MG63 (cell line): ENCODE measurements at regions not wholly inside any gene's neighbourhood (a gene's known extent, or its start where the extent isn't known, plus 50 kb on each side); places are given as distances from the start of the nearest gene placed in this dataset.
"Not testable (repeated sequence)": the region's sequence is repeated elsewhere in the genome, so short reads cannot be mapped to it uniquely, and the experiment has no call there.

ENCODE experiments used
- DNase-seq: peaks from one replicate; pipeline ENCODE4 v3.0.0-alpha.2; 2020
- H3K27me3 ChIP-seq: fragments of 250-450 bp; sonication (Bioruptor Pico); 2 replicates; pipeline ENCODE4 v1.5.1; 2020; ENCODE audit warnings: mild to moderate bottlenecking, moderate library complexity
- H3K36me3 ChIP-seq: fragments of 250-450 bp; sonication (Bioruptor Pico); 2 replicates; pipeline ENCODE4 v1.5.1; 2020; ENCODE audit warnings: mild to moderate bottlenecking, moderate library complexity
- H3K4me3 ChIP-seq: fragments of 250-450 bp; sonication (Bioruptor Pico); 2 replicates; pipeline ENCODE4 v1.5.1; 2020; ENCODE audit warnings: mild to moderate bottlenecking, moderate library complexity
- H3K9me3 ChIP-seq: fragments of 250-450 bp; sonication (Bioruptor Pico); 2 replicates; pipeline ENCODE4 v1.5.1; 2020; ENCODE audit warnings: mild to moderate bottlenecking, moderate library complexity

- Histone ChIP-seq H3K36me3 (no peaks in the 10 kb centered on the region), H3K27me3 (no peaks in the 10 kb centered on the region), H3K9me3 (no peaks in the 10 kb centered on the region), H3K4me3 (no peak overlapping the region)
- no peak for DNase-seq
These were observed 433.1 kb downstream of the CHSY3 start for GRCh38 chr5:130337179-130337888.

GRCh38 chr5:130335117-130335516 is 430.9 kb downstream of the CHSY3 start:
- no peak overlapping the region for H3K4me3 ChIP-seq
- H3K9me3 ChIP-seq = no peaks in the 10 kb centered on the region
- H3K36me3 ChIP-seq = no peaks in the 10 kb centered on the region
- no peaks in the 10 kb centered on the region for H3K27me3 ChIP-seq
- DNase-seq = no peak

- Histone ChIP-seq H3K4me3 (no peak overlapping the region), H3K9me3 (no peaks in the 10 kb centered on the region), H3K36me3 (no peaks in the 10 kb centered on the region), H3K27me3 (no peaks in the 10 kb centered on the region)
- DNase-seq = no peak
These were observed 428.8 kb downstream of the CHSY3 start for GRCh38 chr5:130333089-130333488.

- Histone ChIP-seq H3K4me3 (no peak overlapping the region), H3K9me3 (no peaks in the 10 kb centered on the region), H3K36me3 (no peaks in the 10 kb centered on the region), H3K27me3 (no peaks in the 10 kb centered on the region)
- DNase-seq = no peak
These were observed 427.1 kb downstream of the CHSY3 start for GRCh38 chr5:130331332-130331731.

- Histone ChIP-seq H3K36me3 (no peaks in the 10 kb centered on the region), H3K9me3 (peaks cover 2% of the 10 kb centered on the region; the same call in 1 of the 2 replicates), H3K4me3 (no peak overlapping the region), H3K27me3 (no peaks in the 10 kb centered on the region)
- DNase-seq = no peak
These were observed 420.8 kb downstream of the CHSY3 start for GRCh38 chr5:130324953-130325671.

- H3K36me3 ChIP-seq = no peaks in the 10 kb centered on the region
- no peaks in the 10 kb centered on the region for H3K27me3 ChIP-seq
- no peak overlapping the region for H3K4me3 ChIP-seq
- no peak for DNase-seq
- peaks cover 2% of the 10 kb centered on the region; the same call in 1 of the 2 replicates for H3K9me3 ChIP-seq
These were observed 419.7 kb downstream of the CHSY3 start for GRCh38 chr5:130323804-130324454.

- H3K36me3 ChIP-seq = no peaks in the 10 kb centered on the region
- no peaks in the 10 kb centered on the region for H3K27me3 ChIP-seq
- peaks cover 2% of the 10 kb centered on the region; the same call in 1 of the 2 replicates for H3K9me3 ChIP-seq
- DNase-seq = no peak
- no peak overlapping the region for H3K4me3 ChIP-seq
These were observed 417.7 kb downstream of the CHSY3 start for GRCh38 chr5:130321931-130322330.

- Histone ChIP-seq H3K9me3 (no peaks in the 10 kb centered on the region; the same call in 1 of the 2 replicates), H3K27me3 (no peaks in the 10 kb centered on the region), H3K4me3 (no peak overlapping the region), H3K36me3 (no peaks in the 10 kb centered on the region)
- DNase-seq = no peak
These were observed 412.9 kb downstream of the CHSY3 start for GRCh38 chr5:130316971-130317680.

GRCh38 chr5:130295235-130295634 is 391.0 kb downstream of the CHSY3 start:
- DNase-seq = no peak

GRCh38 chr5:130294798-130295197 is 390.5 kb downstream of the CHSY3 start:
- H3K4me3 ChIP-seq, H3K27me3 ChIP-seq, H3K36me3 ChIP-seq: not testable (repeated sequence)

More at GRCh38 chr5:130295235-130295634, 391.0 kb downstream of the CHSY3 start:
- Histone ChIP-seq H3K4me3 (no peak overlapping the region), H3K36me3 (no peaks in the 10 kb centered on the region), H3K27me3 (no peaks in the 10 kb centered on the region), H3K9me3 (no peaks in the 10 kb centered on the region)

GRCh38 chr5:130290219-130290618 is 386.0 kb downstream of the CHSY3 start:
- no peaks in the 10 kb centered on the region for H3K9me3 ChIP-seq
- no peaks in the 10 kb centered on the region for H3K36me3 ChIP-seq
- H3K4me3 ChIP-seq = no peak overlapping the region
- DNase-seq = no peak
- H3K27me3 ChIP-seq = no peaks in the 10 kb centered on the region

More at GRCh38 chr5:130294798-130295197, 390.5 kb downstream of the CHSY3 start:
- not testable (repeated sequence) for DNase-seq, H3K9me3 ChIP-seq

- no peaks in the 10 kb centered on the region for H3K27me3 ChIP-seq
- H3K4me3 ChIP-seq = no peak overlapping the region
- no peaks in the 10 kb centered on the region for H3K9me3 ChIP-seq
- no peaks in the 10 kb centered on the region for H3K36me3 ChIP-seq
- DNase-seq = no peak
These were observed 385.1 kb downstream of the CHSY3 start for GRCh38 chr5:130289132-130290088.

GRCh38 chr5:130287438-130287837 is 383.2 kb downstream of the CHSY3 start:
- H3K27me3 ChIP-seq = no peaks in the 10 kb centered on the region
- H3K4me3 ChIP-seq = no peak overlapping the region
- no peaks in the 10 kb centered on the region for H3K36me3 ChIP-seq
- DNase-seq = no peak
- H3K9me3 ChIP-seq = no peaks in the 10 kb centered on the region

- no peak overlapping the region for H3K4me3 ChIP-seq
- H3K9me3 ChIP-seq = no peaks in the 10 kb centered on the region
- no peaks in the 10 kb centered on the region for H3K36me3 ChIP-seq
- no peaks in the 10 kb centered on the region for H3K27me3 ChIP-seq
- no peak for DNase-seq
These were observed 382.7 kb downstream of the CHSY3 start for GRCh38 chr5:130286971-130287370.

GRCh38 chr5:130282049-130282448 is 377.8 kb downstream of the CHSY3 start:
- Histone ChIP-seq H3K27me3 (no peaks in the 10 kb centered on the region), H3K9me3 (no peaks in the 10 kb centered on the region), H3K36me3 (no peaks in the 10 kb centered on the region), H3K4me3 (no peak overlapping the region)
- peak; percentile 48 for DNase-seq
